DND-41 (cell line): ENCODE measurements at regions not wholly inside any gene's neighbourhood (a gene's known extent, or its start where the extent isn't known, plus 50 kb on each side); places are given as distances from the start of the nearest gene placed in this dataset.

Experiments used
- CTCF ChIP-seq: IDR thresholded peaks from 2 replicates; pipeline ENCODE4 v1.5.1; 2012; ENCODE audit warnings: borderline replicate concordance, low read length, moderate library complexity, mild to moderate bottlenecking; ENCODE audit not compliant: poor library complexity, severe bottlenecking; ENCODE audit errors: extremely low read depth
- EZH2 ChIP-seq: IDR thresholded peaks from 3 replicates; pipeline ENCODE4 v1.6.1; 2012; ENCODE audit warnings: borderline replicate concordance, low read depth, mild to moderate bottlenecking, moderate library complexity, low read length, inconsistent platforms; ENCODE audit not compliant: severe bottlenecking

DNA sequence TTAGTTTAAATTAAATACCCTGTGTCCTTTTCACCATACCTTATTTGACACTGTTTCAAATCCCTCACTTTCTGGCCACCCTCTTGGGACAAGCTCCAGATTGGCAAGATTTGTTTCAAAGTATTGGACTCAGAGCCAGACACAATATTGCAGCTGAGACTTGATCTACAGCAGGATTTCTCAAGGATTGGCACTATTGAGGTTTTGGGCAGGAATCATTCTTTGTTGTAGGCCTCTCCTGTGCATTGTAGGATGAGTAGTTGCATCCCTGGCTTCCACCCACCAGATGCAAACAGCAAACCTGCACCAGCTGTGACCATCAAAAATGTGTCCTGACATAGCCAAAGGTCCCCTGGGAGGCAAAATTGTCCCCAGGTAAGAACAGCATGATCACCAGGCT is 181.2 kb downstream of the CHD9NB start:
- TF ChIP-seq EZH2, result no peak
- no peak for TF ChIP-seq CTCF
